PC-9 (cell line): ENCODE measurements at regions not wholly inside any gene's neighbourhood (a gene's known extent, or its start where the extent isn't known, plus 50 kb on each side); places are given as distances from the start of the nearest gene placed in this dataset.

Source experiments
- BruUV-seq: library from RNA; stranded (reverse); fragments of 400-500 nt; replicated peaks from 2 replicates; lab custom pipeline; 2021; lab: Mats Ljungman, UMichigan
- CTCF ChIA-PET: fragments of 300-600 bp; sonication (Branson Sonifier 250); formaldehyde crosslinking; loops from one replicate; lab custom pipeline; 2022; ENCODE audit warnings: antibody characterized with exemption; lab: Charles Lee
- POLR2A ChIA-PET: fragments of 300-600 bp; sonication (Branson Sonifier 250); formaldehyde crosslinking; loops from one replicate; lab custom pipeline; 2022; ENCODE audit warnings: antibody characterized with exemption; ENCODE audit not compliant: unreplicated experiment; lab: Charles Lee
- DNase-seq, 2 experiments: peaks; one replicate each; pipeline versions ENCODE4 v3.0.0 to v3.0.0-alpha.2; 2015 to 2022; ENCODE audit warnings: mixed read lengths in 1 of 2
- H2AFZ ChIP-seq: fragments of 200-600 bp; sonication (generic); 2 replicates; pipeline ENCODE4 v1.8.1; 2017; ENCODE audit warnings: antibody characterized with exemption
- H3F3A ChIP-seq: fragments of 200-600 bp; sonication (generic); 2 replicates; pipeline ENCODE4 v1.8.1; 2017; ENCODE audit warnings: antibody characterized with exemption, mild to moderate bottlenecking, low read depth; ENCODE audit not compliant: insufficient read depth
- H3K27ac ChIP-seq: fragments of 200-600 bp; sonication (generic); 2 replicates; pipeline ENCODE4 v1.6.1; 2016; ENCODE audit warnings: mixed run types
- H3K27me3 ChIP-seq: fragments of 200-600 bp; sonication (generic); 2 replicates; pipeline ENCODE4 v1.6.1; 2016; ENCODE audit warnings: low read depth, mixed run types; ENCODE audit not compliant: insufficient read depth
- H3K36me3 ChIP-seq: fragments of 200-600 bp; sonication (generic); 2 replicates; pipeline ENCODE4 v1.6.1; 2016; ENCODE audit warnings: low read depth, mixed run types
- H3K4me1 ChIP-seq: fragments of 200-600 bp; sonication (generic); replicated peaks from 2 replicates; pipeline ENCODE4 v1.6.1; 2016; ENCODE audit warnings: mixed run types; ENCODE audit not compliant: insufficient read depth
- H3K4me2 ChIP-seq: fragments of 200-600 bp; sonication (generic); 2 replicates; pipeline ENCODE4 v1.6.1; 2017; ENCODE audit warnings: mixed run types
- H3K4me3 ChIP-seq: fragments of 200-600 bp; sonication (generic); 2 replicates; pipeline ENCODE4 v1.6.1; 2016; ENCODE audit warnings: mixed run types
- H3K79me2 ChIP-seq: fragments of 200-600 bp; sonication (generic); 2 replicates; pipeline ENCODE4 v1.6.1; 2017; ENCODE audit warnings: low read depth, mixed run types
- H3K9me2 ChIP-seq: fragments of 200-600 bp; sonication (generic); 2 replicates; pipeline ENCODE4 v1.8.1; 2017; ENCODE audit warnings: mild to moderate bottlenecking; ENCODE audit not compliant: insufficient read depth
- H3K9me3 ChIP-seq: fragments of 200-600 bp; sonication (generic); 2 replicates; pipeline ENCODE4 v1.8.1; 2016; ENCODE audit warnings: low read depth; ENCODE audit not compliant: insufficient read depth
- H4K20me1 ChIP-seq: fragments of 200-600 bp; sonication (generic); 2 replicates; pipeline ENCODE4 v1.8.1; 2017; ENCODE audit not compliant: insufficient read depth
- EZH2 ChIP-seq: fragments of 200-600 bp; sonication (generic); IDR thresholded peaks from 2 replicates; pipeline ENCODE4 v1.8.0; 2017; ENCODE audit warnings: antibody characterized with exemption, low read depth
- intact Hi-C: fragments of 100-400 bp; cut with micrococcal nuclease; formaldehyde crosslinking; loops from one replicate; pipeline ENCODE4 v1.10.0; 2022; ENCODE audit not compliant: unreplicated experiment
- TF ChIP-seq, protein P1 (sequence below): fragments of 200-600 bp; sonication (generic); conservative IDR thresholded peaks from 2 replicates; pipeline ENCODE4 v1.6.1; 2017; ENCODE audit warnings: mixed run types, antibody characterized with exemption, mild to moderate bottlenecking, moderate library complexity

DNA sequence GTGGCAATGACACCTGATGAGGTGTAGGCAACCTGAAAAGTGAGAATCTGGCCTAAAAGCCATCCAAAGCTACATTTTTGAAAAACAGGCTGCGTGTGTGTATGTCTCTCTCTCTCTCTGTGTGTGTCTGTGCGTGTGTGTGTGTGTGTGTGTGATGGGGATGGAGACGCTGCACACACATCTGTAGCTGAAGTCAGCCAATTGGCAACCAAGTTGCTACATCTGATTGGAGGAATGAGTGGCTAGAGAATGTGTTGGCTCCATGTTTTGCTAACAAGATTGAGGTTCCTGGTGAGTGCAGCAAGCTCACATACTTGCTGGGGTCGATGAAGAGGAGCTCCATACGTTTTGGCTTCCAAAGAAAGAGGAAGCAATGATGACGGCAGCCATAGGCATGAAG lies 311.4 kb upstream of the NCAM1 start:
- CTCF ChIA-PET: no interaction called here
- Histone ChIP-seq H3K4me3 (no peak overlapping the region), H3F3A (no peaks in the 10 kb centered on the region), H3K79me2 (no peaks in the 10 kb centered on the region), H2AFZ (no peak overlapping the region), H3K9me3 (no peaks in the 10 kb centered on the region), H3K27me3 (no peaks in the 10 kb centered on the region), H4K20me1 (no peaks in the 10 kb centered on the region), H3K4me1 (no peaks in the 10 kb centered on the region), H3K27ac (no peak overlapping the region), H3K9me2 (no peaks in the 10 kb centered on the region), H3K4me2 (no peak overlapping the region), H3K36me3 (no peaks in the 10 kb centered on the region)
- POLR2A ChIA-PET: no interaction called here
- no peak for DNase-seq
- TF ChIP-seq, protein P1, sequence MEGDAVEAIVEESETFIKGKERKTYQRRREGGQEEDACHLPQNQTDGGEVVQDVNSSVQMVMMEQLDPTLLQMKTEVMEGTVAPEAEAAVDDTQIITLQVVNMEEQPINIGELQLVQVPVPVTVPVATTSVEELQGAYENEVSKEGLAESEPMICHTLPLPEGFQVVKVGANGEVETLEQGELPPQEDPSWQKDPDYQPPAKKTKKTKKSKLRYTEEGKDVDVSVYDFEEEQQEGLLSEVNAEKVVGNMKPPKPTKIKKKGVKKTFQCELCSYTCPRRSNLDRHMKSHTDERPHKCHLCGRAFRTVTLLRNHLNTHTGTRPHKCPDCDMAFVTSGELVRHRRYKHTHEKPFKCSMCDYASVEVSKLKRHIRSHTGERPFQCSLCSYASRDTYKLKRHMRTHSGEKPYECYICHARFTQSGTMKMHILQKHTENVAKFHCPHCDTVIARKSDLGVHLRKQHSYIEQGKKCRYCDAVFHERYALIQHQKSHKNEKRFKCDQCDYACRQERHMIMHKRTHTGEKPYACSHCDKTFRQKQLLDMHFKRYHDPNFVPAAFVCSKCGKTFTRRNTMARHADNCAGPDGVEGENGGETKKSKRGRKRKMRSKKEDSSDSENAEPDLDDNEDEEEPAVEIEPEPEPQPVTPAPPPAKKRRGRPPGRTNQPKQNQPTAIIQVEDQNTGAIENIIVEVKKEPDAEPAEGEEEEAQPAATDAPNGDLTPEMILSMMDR: no peak
- no peak for TF ChIP-seq EZH2
- intact Hi-C loops: no loop called here
- no TSS peak for BruUV-seq

DNA sequence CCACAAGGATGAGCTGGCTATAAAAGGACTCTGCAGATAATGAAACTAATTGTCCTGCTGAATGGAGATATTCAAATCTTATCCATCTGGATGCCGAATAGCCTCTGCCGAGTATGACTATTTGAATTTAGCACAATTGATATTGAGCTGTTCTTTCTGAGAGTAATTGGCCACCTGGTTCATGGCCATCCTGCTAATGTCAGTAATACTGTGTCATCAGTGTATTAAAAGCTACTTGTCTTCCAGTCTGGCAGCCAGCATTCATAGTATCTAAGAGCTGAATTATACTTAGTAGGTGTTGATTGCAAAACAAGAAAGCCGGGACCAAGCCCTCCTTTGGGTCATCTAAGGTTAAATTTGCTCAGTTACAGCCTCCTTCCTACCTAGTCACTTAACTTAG lies 310.7 kb upstream of the NCAM1 start:
- Histone ChIP-seq H3K9me3 (no peaks in the 10 kb centered on the region), H4K20me1 (no peaks in the 10 kb centered on the region), H3K4me1 (no peaks in the 10 kb centered on the region), H3K9me2 (no peaks in the 10 kb centered on the region), H3K4me2 (no peak overlapping the region), H3K4me3 (no peak overlapping the region), H3K27ac (no peak overlapping the region), H3K36me3 (no peaks in the 10 kb centered on the region), H2AFZ (no peak overlapping the region), H3K79me2 (no peaks in the 10 kb centered on the region), H3K27me3 (no peaks in the 10 kb centered on the region), H3F3A (no peaks in the 10 kb centered on the region)
- ChIA-PET POLR2A (no interaction called here), CTCF (no interaction called here)
- intact Hi-C loops: no loop called here
- no peak for DNase-seq
- BruUV-seq: no TSS peak
- no peak for TF ChIP-seq EZH2

DNA sequence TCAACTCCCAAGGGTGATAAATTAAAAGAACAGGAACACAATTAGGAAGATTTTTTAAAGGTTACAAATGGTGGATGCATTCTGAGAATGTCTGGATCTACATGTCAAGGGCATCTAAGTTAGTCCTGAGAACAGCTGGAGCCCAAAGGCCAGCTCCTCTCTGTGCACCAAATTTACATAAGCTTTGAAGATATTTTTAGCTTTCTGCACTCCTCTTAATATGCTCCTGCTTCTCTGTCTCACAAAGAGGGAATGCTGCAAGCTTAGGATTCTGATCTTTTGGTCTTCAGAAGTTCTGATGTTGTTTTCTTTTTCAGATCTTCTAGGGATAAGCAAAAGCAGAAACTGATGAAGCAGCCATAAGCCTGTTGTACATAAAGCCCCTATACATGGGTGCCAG lies 309.8 kb upstream of the NCAM1 start:
- DNase-seq: no peak
- H3K79me2 ChIP-seq: no peaks in the 10 kb centered on the region
- intact Hi-C loops: no loop called here
- no peaks in the 10 kb centered on the region for H3K9me3 ChIP-seq
- no peaks in the 10 kb centered on the region for H3K4me1 ChIP-seq
- no peak overlapping the region for H3K27ac ChIP-seq
- H3K36me3 ChIP-seq: no peaks in the 10 kb centered on the region
- no peaks in the 10 kb centered on the region for H4K20me1 ChIP-seq
- H3F3A ChIP-seq: no peaks in the 10 kb centered on the region
- BruUV-seq: no TSS peak
- H3K4me2 ChIP-seq: no peak overlapping the region
- H2AFZ ChIP-seq: no peak overlapping the region
- no peak overlapping the region for H3K4me3 ChIP-seq
- ChIA-PET POLR2A (no interaction called here), CTCF (no interaction called here)
- TF ChIP-seq EZH2: no peak
- TF ChIP-seq, protein P1: no peak
- no peaks in the 10 kb centered on the region for H3K9me2 ChIP-seq
- H3K27me3 ChIP-seq: no peaks in the 10 kb centered on the region

DNA sequence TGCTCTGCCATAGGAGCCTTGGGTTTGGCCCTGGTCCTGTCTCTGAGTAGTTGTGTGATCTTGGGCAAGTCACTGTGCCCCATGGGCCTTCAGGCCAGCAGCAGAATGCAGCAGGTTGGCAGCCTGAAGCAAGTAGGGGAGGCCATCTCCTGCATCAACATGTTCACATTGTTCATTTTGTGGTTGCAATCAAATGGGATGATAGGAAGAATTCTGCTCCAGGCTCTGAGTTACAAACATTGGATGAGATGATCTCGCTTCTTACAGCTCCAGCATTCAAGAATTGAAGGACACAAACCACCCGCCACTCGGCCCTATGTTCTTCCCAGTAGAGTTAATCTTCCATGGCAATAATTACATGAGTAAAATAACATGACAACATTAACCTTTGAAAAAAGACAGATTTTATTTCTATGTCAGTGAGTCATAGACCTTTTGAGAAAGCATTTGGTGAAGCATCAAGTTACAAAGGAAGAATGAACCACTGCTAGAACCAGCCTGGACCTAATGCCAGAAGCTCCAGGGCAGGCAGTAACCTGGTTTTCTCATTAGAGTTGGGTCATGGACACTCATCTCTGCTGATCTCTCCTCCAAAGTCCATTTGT lies 308.3 kb upstream of the NCAM1 start:
- Histone ChIP-seq H3K79me2 (no peaks in the 10 kb centered on the region), H3K9me2 (no peaks in the 10 kb centered on the region), H3K27ac (no peak overlapping the region), H2AFZ (no peak overlapping the region), H3K4me1 (0 out of 2 replicates have a peak, but pooled peaks cover 6% of the 10 kb centered on the region), H3K4me2 (no peak overlapping the region), H3K9me3 (no peaks in the 10 kb centered on the region), H3K36me3 (no peaks in the 10 kb centered on the region), H3K4me3 (no peak overlapping the region), H4K20me1 (no peaks in the 10 kb centered on the region), H3K27me3 (no peaks in the 10 kb centered on the region), H3F3A (no peaks in the 10 kb centered on the region)
- no TSS peak for BruUV-seq
- ChIA-PET CTCF (no interaction called here), POLR2A (no interaction called here)
- intact Hi-C loops: no loop called here
- DNase-seq: peak in 1 of 2 experiments; percentile 48
- TF ChIP-seq, protein P1: no peak
- TF ChIP-seq EZH2: no peak
